GM06990 (cell line): ENCODE measurements at regions not wholly inside any gene's neighbourhood (a gene's known extent, or its start where the extent isn't known, plus 50 kb on each side); places are given as distances from the start of the nearest gene placed in this dataset.

Experiments used
- DNase-seq: peaks from one replicate; pipeline ENCODE4 v3.0.0-alpha.2; 2011; ENCODE audit not compliant: insufficient read length; ENCODE audit errors: extremely low read depth
- H3K27me3 ChIP-seq: replicated peaks from 2 replicates; pipeline ENCODE4 v1.6.0; 2011; ENCODE audit warnings: low read length; ENCODE audit not compliant: control insufficient read depth, insufficient read depth
- H3K36me3 ChIP-seq: 2 replicates; pipeline ENCODE4 v1.5.1; 2011; ENCODE audit warnings: low read length; ENCODE audit not compliant: control insufficient read depth, insufficient read depth
- H3K4me3 ChIP-seq: replicated peaks from 2 replicates; pipeline ENCODE4 v1.5.1; 2011; ENCODE audit warnings: low read depth, mild to moderate bottlenecking, control low read depth, low read length
- TF ChIP-seq, protein P1 (sequence below): IDR thresholded peaks from 2 replicates; pipeline ENCODE4 v1.5.1; 2011; ENCODE audit warnings: low read length, control low read depth, mild to moderate bottlenecking, inconsistent platforms; ENCODE audit not compliant: insufficient read depth, poor library complexity, severe bottlenecking

- Histone ChIP-seq H3K27me3 (no peaks in the 10 kb centered on the region), H3K4me3 (no peak overlapping the region), H3K36me3 (no peaks in the 10 kb centered on the region)
- TF ChIP-seq, protein P1, sequence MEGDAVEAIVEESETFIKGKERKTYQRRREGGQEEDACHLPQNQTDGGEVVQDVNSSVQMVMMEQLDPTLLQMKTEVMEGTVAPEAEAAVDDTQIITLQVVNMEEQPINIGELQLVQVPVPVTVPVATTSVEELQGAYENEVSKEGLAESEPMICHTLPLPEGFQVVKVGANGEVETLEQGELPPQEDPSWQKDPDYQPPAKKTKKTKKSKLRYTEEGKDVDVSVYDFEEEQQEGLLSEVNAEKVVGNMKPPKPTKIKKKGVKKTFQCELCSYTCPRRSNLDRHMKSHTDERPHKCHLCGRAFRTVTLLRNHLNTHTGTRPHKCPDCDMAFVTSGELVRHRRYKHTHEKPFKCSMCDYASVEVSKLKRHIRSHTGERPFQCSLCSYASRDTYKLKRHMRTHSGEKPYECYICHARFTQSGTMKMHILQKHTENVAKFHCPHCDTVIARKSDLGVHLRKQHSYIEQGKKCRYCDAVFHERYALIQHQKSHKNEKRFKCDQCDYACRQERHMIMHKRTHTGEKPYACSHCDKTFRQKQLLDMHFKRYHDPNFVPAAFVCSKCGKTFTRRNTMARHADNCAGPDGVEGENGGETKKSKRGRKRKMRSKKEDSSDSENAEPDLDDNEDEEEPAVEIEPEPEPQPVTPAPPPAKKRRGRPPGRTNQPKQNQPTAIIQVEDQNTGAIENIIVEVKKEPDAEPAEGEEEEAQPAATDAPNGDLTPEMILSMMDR: no peak
- DNase-seq: no peak
Measured at GRCh38 chr2:193521523-193521922, 1326.8 kb upstream of the TMEFF2 start.

- Histone ChIP-seq H3K27me3 (no peaks in the 10 kb centered on the region), H3K4me3 (no peak overlapping the region)
- TF ChIP-seq, protein P1: no peak
Measured at GRCh38 chr2:193520709-193521458, 1326.2 kb upstream of the TMEFF2 start.

GRCh38 chr2:193518041-193518817, 1323.5 kb upstream of the TMEFF2 start:
- H3K27me3 ChIP-seq: no peaks in the 10 kb centered on the region
- TF ChIP-seq, protein P1: no peak
- H3K36me3 ChIP-seq: no peaks in the 10 kb centered on the region
- no peak overlapping the region for H3K4me3 ChIP-seq
- no peak for DNase-seq

More at GRCh38 chr2:193520709-193521458, 1326.2 kb upstream of the TMEFF2 start:
- no peak for DNase-seq
- no peaks in the 10 kb centered on the region for H3K36me3 ChIP-seq

DNA sequence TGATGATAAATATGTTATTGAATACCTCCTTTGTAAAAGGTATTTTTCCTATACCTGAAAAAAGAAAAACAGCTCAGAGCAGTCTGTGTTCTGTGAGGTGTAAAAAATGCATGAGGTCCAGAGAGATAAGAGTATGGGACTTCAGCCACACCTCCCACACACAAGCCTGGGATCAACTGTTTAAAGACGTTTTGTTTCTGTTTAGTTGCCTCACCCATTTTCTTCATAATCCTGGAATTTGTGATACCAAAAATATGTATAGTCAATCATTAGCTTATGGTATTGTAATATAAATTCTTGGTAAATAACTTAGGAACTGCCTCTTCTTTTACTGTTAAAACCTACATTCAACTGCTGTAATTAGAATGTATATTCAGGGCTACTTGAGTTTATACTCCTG, 1322.9 kb upstream of the TMEFF2 start:
- no peak for DNase-seq
- Histone ChIP-seq H3K4me3 (no peak overlapping the region), H3K36me3 (no peaks in the 10 kb centered on the region), H3K27me3 (no peaks in the 10 kb centered on the region)
- TF ChIP-seq, protein P1: no peak

- no peak for DNase-seq
- no peaks in the 10 kb centered on the region for H3K36me3 ChIP-seq
- H3K27me3 ChIP-seq: no peaks in the 10 kb centered on the region
- TF ChIP-seq, protein P1: no peak
- no peak overlapping the region for H3K4me3 ChIP-seq
Measured at GRCh38 chr2:193506035-193506434, 1311.3 kb upstream of the TMEFF2 start.
